Right lung (tissue), 2 donors: ENCODE measurements at regions not wholly inside any gene's neighbourhood (a gene's known extent, or its start where the extent isn't known, plus 50 kb on each side); places are given as distances from the start of the nearest gene placed in this dataset.
A peak's percentile ranks its signal among the peaks of the same experiment; 100 is the strongest.

Experiments used
- DNase-seq, 2 donors: peaks; one replicate each; pipeline ENCODE4 v3.0.0-alpha.2; 2013

DNA sequence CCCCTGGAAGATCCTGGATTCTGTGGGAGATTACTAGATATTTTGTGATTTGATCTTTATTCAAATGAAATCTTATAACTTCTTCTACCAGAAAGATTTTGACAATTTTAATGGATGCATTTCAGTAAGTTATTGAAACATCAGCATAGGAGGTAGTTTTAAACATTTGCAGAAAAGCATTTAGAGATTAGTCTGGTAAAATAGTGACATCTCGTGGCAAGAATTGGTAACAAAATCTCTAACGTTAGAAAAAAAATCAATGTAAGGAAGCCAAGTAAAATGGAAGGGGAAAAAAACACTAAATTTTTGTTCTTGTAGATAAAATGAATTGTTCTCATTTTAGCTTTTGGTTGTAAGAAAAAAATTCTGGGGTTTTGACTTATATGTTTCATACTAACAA, 73.3 kb downstream of the TASL start:
- DNase-seq: peak; percentile 11 to 23

DNA sequence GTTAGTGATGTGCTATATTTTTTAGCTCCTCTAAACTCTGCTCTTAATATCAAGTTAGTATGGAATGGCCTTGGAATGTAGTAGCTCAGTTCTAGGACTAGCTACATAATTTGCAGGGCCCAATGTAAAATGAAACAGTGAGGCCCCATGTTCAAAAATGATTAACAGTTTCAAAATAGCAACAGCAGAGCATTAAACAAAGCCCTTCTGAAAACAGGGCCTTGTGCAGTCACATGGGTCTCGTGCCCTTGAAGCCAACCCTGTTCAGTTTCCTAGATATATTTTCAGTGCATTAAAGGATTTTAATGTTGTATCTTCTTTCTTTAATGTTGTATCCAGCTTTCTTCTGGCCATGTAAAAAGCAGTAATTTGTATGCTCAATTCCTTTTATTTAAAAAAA, 82.1 kb downstream of the TASL start:
- no peak for DNase-seq

- no peak for DNase-seq
Observed at GRCh38 chrX:30493348-30493747, 84.2 kb downstream of the TASL start.

DNA sequence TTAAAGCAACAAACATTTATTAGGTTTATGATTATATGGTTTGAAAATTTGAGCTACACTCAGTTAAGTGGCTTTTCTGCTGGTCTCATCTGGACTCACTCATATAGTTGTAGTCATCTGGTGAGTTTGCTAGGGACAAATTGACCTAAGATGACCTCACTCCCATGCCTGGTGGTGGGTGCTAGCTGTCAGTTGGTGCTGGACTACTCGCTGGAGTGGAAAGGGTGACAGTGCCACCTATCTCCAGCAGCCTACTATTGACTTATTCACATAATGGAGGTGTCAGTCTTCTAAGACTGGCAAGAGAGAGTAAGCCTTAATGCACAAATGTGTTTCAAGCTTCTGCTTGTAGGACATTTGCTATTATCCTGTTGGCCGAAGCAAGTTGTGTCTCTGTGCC, 88.2 kb downstream of the TASL start:
- DNase-seq: no peak

DNA sequence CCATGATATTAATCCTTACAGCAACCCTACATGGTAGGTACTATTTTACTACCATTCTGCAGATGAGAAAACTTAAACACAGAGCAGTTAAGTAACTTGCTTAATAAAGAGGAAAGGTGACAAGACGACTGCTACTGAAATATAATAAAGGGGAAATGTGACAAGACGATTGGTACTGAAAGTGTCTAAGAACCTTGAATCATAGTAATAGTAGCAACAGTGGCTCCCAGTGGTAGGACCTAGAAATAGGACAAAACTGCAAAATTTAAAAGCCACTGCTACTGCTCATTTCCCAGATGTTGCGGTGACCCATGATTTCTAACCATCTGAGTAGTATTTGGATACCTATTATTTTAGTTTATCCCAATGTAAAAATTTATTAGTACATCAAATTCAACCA, 89.5 kb downstream of the TASL start:
- no peak for DNase-seq

DNA sequence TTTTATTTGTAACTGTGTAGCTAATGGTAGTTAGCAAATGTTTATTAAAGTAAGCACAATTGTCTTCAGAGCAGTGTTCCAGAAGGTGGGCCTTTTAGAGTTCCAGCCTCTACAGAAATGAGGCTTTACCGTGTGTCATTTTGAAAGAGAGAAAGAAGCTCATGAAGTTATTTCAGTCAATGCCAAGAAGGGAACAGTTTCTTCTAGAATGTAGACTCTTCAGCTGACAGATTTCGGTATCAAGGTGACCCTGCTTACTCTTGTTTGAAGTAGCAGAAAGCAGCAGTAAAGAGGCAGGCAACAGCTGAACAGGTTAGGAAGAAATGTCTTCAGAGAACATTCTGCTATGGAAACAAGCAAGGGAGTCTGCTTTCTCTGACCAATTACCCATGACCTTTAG, 93.6 kb downstream of the TASL start:
- no peak for DNase-seq

DNA sequence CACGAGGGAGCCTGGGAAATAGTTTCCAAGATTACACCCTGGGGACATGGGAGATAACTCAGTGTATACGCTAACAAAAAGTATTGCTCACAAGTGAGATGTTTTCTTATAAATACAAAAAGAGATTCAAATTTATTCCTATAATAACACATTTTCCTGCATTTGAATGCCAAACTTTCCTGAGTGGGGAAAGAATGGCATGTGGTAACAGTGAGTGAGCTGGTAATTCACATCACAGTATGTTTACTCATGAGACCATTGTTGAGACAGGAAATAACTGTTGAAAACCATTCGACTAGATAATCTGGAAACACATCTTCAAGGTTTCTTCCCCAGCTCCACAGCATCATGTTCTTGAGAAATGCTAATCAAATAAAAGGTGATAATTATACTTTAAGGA, 109.1 kb downstream of the TASL start:
- DNase-seq: no peak
